GM12878 (cell line): ENCODE measurements at regions not wholly inside any gene's neighbourhood (a gene's known extent, or its start where the extent isn't known, plus 50 kb on each side); places are given as distances from the start of the nearest gene placed in this dataset.

Source experiments
- BHLHE40 ChIP-seq, 2 experiments: fragments of 450-650 bp in 1 of 2; IDR thresholded peaks; 2 replicates each; pipeline ENCODE4 v1.6.1; 2011 to 2017; ENCODE audit warnings: low read depth in 2 of 2, borderline replicate concordance in 1 of 2, improper control_type of control experiment in 1 of 2, low read length in 1 of 2, mild to moderate bottlenecking in 1 of 2
- CEBPB ChIP-seq, 2 experiments: fragments of 150-350 bp in 1 of 2; IDR thresholded peaks; 2 replicates each; pipeline ENCODE4 v1.6.1; 2012 to 2014; ENCODE audit warnings: low read depth in 2 of 2, low read length in 2 of 2, borderline replicate concordance in 1 of 2, inconsistent platforms in 1 of 2
- CTCF ChIP-seq, 3 experiments: IDR thresholded peaks in 2 of 3; conservative IDR thresholded peaks in 1 of 3; 2 replicates each; pipeline ENCODE4 v1.5.1; 2011; ENCODE audit warnings: low read depth in 3 of 3, low read length in 3 of 3, mild to moderate bottlenecking in 3 of 3, control low read depth in 2 of 3, moderate library complexity in 2 of 3, inconsistent platforms in 1 of 3, mixed read lengths in 1 of 3; ENCODE audit not compliant: control insufficient read depth in 2 of 3, insufficient read depth in 1 of 3; ENCODE audit errors: extremely low read depth in 1 of 3
- EZH2 ChIP-seq: IDR thresholded peaks from 2 replicates; pipeline ENCODE4 v1.6.1; 2012; ENCODE audit warnings: low read depth, mild to moderate bottlenecking, control low read depth, inconsistent platforms, low read length, borderline replicate concordance; ENCODE audit not compliant: control insufficient read depth
- KLF5 ChIP-seq: fragments of 450-650 bp; IDR thresholded peaks from 2 replicates; pipeline ENCODE4 v1.6.1; 2014; ENCODE audit warnings: mild to moderate bottlenecking; ENCODE audit not compliant: partially characterized antibody
- NR2C2 ChIP-seq: IDR thresholded peaks from 2 replicates; pipeline ENCODE4 v1.6.1; 2011; ENCODE audit warnings: borderline replicate concordance, low read depth; ENCODE audit not compliant: control insufficient read depth, insufficient read length
- ZNF274 ChIP-seq: IDR thresholded peaks from one replicate; pipeline ENCODE4 v1.8.0; 2011; ENCODE audit not compliant: insufficient read length, insufficient read depth
- TF ChIP-seq, protein P1 (sequence below): IDR thresholded peaks from 2 replicates; pipeline ENCODE4 v1.6.1; 2011; ENCODE audit warnings: low read depth, low read length, improper control_type of control experiment, borderline replicate concordance

DNA sequence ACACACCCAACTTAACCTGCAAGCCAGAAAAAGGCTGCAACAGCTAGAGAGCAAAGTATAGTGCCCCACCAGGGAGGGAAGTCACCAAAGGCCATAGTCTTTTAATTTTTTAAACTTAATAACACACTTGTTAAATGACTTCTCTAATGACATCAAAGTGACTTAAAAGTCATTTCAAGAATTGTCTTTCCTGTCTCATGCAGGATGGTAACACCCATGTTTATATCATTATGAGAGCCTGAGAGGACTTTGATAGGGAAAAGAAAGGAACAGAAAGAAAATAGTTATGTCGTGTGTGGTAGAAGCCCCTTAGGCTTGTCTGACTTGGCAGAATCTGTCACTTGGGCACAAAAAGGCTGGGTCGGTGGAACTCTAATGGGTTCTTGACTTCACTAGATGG lies 57.9 kb upstream of the C2CD4B start:
- no peak for TF ChIP-seq NR2C2
- TF ChIP-seq, protein P1, sequence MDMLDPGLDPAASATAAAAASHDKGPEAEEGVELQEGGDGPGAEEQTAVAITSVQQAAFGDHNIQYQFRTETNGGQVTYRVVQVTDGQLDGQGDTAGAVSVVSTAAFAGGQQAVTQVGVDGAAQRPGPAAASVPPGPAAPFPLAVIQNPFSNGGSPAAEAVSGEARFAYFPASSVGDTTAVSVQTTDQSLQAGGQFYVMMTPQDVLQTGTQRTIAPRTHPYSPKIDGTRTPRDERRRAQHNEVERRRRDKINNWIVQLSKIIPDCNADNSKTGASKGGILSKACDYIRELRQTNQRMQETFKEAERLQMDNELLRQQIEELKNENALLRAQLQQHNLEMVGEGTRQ: no peak
- no peak for TF ChIP-seq EZH2
- no peak for TF ChIP-seq CTCF (IDR thresholded peaks at IDR 0.05 in 2 of 3, conservative IDR thresholded peaks at IDR 0.05 in 1 of 3; ENCODE audit: control insufficient read depth in 2 of 3, extremely low read depth in 1 of 3, insufficient read depth in 1 of 3, low read depth in 3 of 3, low read length in 3 of 3)
- TF ChIP-seq ZNF274: no peak
- TF ChIP-seq CEBPB (IDR thresholded peaks at IDR 0.05; ENCODE audit: borderline replicate concordance in 1 of 2, low read depth in 2 of 2, low read length in 2 of 2): no peak
- no peak for TF ChIP-seq KLF5
- TF ChIP-seq BHLHE40 (IDR thresholded peaks at IDR 0.05; ENCODE audit: borderline replicate concordance in 1 of 2, low read depth in 2 of 2, low read length in 1 of 2): no peak
